ENCODE measurements at regions not wholly inside any gene's neighbourhood (a gene's known extent, or its start where the extent isn't known, plus 50 kb on each side); places are given as distances from the start of the nearest gene placed in this dataset.

- no peak overlapping the region for H3K27ac ChIP-seq (ENCODE audit: low read depth, low read length)
- no peaks in the 10 kb centered on the region for H3K27me3 ChIP-seq (ENCODE audit: insufficient read depth, low read length, poor library complexity)
- no peak overlapping the region for H3K23ac ChIP-seq (ENCODE audit: low read length)
- no peak overlapping the region for H2BK15ac ChIP-seq (replicated peaks; ENCODE audit: low read depth)
- H4K5ac ChIP-seq (ENCODE audit: low read length) = no peak overlapping the region
- H3K79me2 ChIP-seq (ENCODE audit: control insufficient read depth, insufficient read depth, low read length) = no peaks in the 10 kb centered on the region
- no peak overlapping the region for H3K4me3 ChIP-seq (ENCODE audit: low read length)
- no peak overlapping the region for H3K4ac ChIP-seq (ENCODE audit: low read depth, low read length)
- H3K4me2 ChIP-seq (ENCODE audit: low read length) = no peak overlapping the region
- no peaks in the 10 kb centered on the region for H3K79me1 ChIP-seq (ENCODE audit: low read length)
- no peak overlapping the region for H2BK120ac ChIP-seq (ENCODE audit: low read depth, low read length)
- no peak overlapping the region for H3K56ac ChIP-seq (ENCODE audit: low read length)
- no peak for DNase-seq
- no CpG with 5 or more reads among the region's 4 CpGs for WGBS (ENCODE audit: extremely low coverage, insufficient coverage, low lambda C conversion rate)
- no peaks in the 10 kb centered on the region for H3K4me1 ChIP-seq (ENCODE audit: control insufficient read depth, low read depth, low read length)
- no peaks in the 10 kb centered on the region for H3K36me3 ChIP-seq (ENCODE audit: control insufficient read depth, insufficient read depth, low read length)
- H2AK5ac ChIP-seq (ENCODE audit: low read length) = no peak overlapping the region
- no peak overlapping the region for H3K18ac ChIP-seq (ENCODE audit: low read length)
- H4K8ac ChIP-seq (ENCODE audit: low read depth, low read length) = no peak overlapping the region
- H2BK5ac ChIP-seq (ENCODE audit: low read length) = no peak overlapping the region
- no peak overlapping the region for H3K9ac ChIP-seq (ENCODE audit: low read length)
Observed at GRCh38 chr10:130458509-130458908, 322.3 kb downstream of the GLRX3 start.

- Histone ChIP-seq H3K27ac (ENCODE audit: low read depth, low read length) (no peak overlapping the region), H3K4ac (ENCODE audit: low read depth, low read length) (no peak overlapping the region), H3K23ac (ENCODE audit: low read length) (no peak overlapping the region), H3K36me3 (ENCODE audit: control insufficient read depth, insufficient read depth, low read length) (no peaks in the 10 kb centered on the region), H2BK15ac (replicated peaks; ENCODE audit: low read depth) (no peak overlapping the region), H3K4me1 (ENCODE audit: control insufficient read depth, low read depth, low read length) (no peaks in the 10 kb centered on the region), H3K18ac (ENCODE audit: low read length) (no peak overlapping the region), H3K27me3 (ENCODE audit: insufficient read depth, low read length, poor library complexity) (no peaks in the 10 kb centered on the region), H3K9ac (ENCODE audit: low read length) (no peak overlapping the region), H4K5ac (ENCODE audit: low read length) (no peak overlapping the region), H2BK5ac (ENCODE audit: low read length) (no peak overlapping the region), H4K8ac (ENCODE audit: low read depth, low read length) (no peak overlapping the region), H3K4me3 (ENCODE audit: low read length) (no peak overlapping the region), H3K4me2 (ENCODE audit: low read length) (no peak overlapping the region), H3K56ac (ENCODE audit: low read length) (no peak overlapping the region), H2BK120ac (ENCODE audit: low read depth, low read length) (no peak overlapping the region), H2AK5ac (ENCODE audit: low read length) (no peak overlapping the region), H3K79me1 (ENCODE audit: low read length) (no peaks in the 10 kb centered on the region), H3K79me2 (ENCODE audit: control insufficient read depth, insufficient read depth, low read length) (no peaks in the 10 kb centered on the region)
- DNase-seq = no peak
- WGBS (ENCODE audit: extremely low coverage, insufficient coverage, low lambda C conversion rate) = no CpG with 5 or more reads among the region's 4 CpGs
Observed at GRCh38 chr10:130459011-130459410, 322.8 kb downstream of the GLRX3 start.

DNA sequence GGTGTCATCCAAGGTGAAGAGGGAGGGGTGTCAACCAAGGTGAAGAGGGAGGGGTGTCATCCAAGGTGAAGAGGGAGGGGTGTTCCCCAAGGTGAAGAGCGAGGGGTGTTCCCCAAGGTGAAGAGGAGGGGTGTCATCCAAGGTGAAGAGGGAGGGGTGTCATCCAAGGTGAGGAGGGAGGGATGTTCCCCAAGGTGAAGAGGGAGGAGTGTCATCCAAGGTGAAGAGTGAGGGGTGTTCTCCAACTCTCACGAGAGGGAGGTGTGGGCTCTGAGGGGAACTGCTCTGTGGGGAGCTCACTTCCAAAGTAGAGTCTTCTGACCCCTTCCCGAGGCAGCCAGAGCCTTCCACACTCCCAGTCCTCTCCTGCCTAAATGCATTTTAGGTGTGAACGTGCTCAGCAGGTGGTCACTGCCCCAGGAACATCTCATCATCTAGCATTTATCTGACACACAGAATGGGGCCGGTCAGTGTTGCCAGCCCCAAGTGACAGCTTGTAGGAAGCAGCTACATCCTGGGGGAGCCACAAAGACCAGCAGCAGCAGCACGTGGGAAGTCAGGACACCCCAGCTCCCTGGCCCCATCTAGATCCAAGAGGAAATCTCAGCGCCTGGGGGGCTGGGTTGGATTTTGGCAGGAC lies 323.8 kb downstream of the GLRX3 start:
- no peak overlapping the region for H4K5ac ChIP-seq (ENCODE audit: low read length)
- H3K27me3 ChIP-seq (ENCODE audit: insufficient read depth, low read length, poor library complexity) = no peaks in the 10 kb centered on the region
- no CpG with 5 or more reads among the region's 7 CpGs for WGBS (ENCODE audit: extremely low coverage, insufficient coverage, low lambda C conversion rate)
- H3K79me1 ChIP-seq (ENCODE audit: low read length) = no peaks in the 10 kb centered on the region
- peak; percentile 66 for DNase-seq
- no peak overlapping the region for H3K23ac ChIP-seq (ENCODE audit: low read length)
- H2AK5ac ChIP-seq (ENCODE audit: low read length) = no peak overlapping the region
- no peak overlapping the region for H3K4me3 ChIP-seq (ENCODE audit: low read length)
- no peak overlapping the region for H2BK15ac ChIP-seq (replicated peaks; ENCODE audit: low read depth)
- no peak overlapping the region for H4K8ac ChIP-seq (ENCODE audit: low read depth, low read length)
- no peak overlapping the region for H2BK5ac ChIP-seq (ENCODE audit: low read length)
- H3K56ac ChIP-seq (ENCODE audit: low read length) = no peak overlapping the region
- H3K18ac ChIP-seq (ENCODE audit: low read length) = no peak overlapping the region
- no peaks in the 10 kb centered on the region for H3K36me3 ChIP-seq (ENCODE audit: control insufficient read depth, insufficient read depth, low read length)
- no peak overlapping the region for H3K27ac ChIP-seq (ENCODE audit: low read depth, low read length)
- H3K4me1 ChIP-seq (ENCODE audit: control insufficient read depth, low read depth, low read length) = no peaks in the 10 kb centered on the region
- H2BK120ac ChIP-seq (ENCODE audit: low read depth, low read length) = no peak overlapping the region
- no peak overlapping the region for H3K9ac ChIP-seq (ENCODE audit: low read length)
- no peak overlapping the region for H3K4ac ChIP-seq (ENCODE audit: low read depth, low read length)
- H3K79me2 ChIP-seq (ENCODE audit: control insufficient read depth, insufficient read depth, low read length) = no peaks in the 10 kb centered on the region
- no peak overlapping the region for H3K4me2 ChIP-seq (ENCODE audit: low read length)

- no peak overlapping the region for H4K8ac ChIP-seq (ENCODE audit: low read depth, low read length)
- no peak overlapping the region for H2BK15ac ChIP-seq (replicated peaks; ENCODE audit: low read depth)
- H3K56ac ChIP-seq (ENCODE audit: low read length) = no peak overlapping the region
- H3K27ac ChIP-seq (ENCODE audit: low read depth, low read length) = no peak overlapping the region
- no peaks in the 10 kb centered on the region for H3K4me1 ChIP-seq (ENCODE audit: control insufficient read depth, low read depth, low read length)
- H3K27me3 ChIP-seq (ENCODE audit: insufficient read depth, low read length, poor library complexity) = no peaks in the 10 kb centered on the region
- H2BK120ac ChIP-seq (ENCODE audit: low read depth, low read length) = no peak overlapping the region
- H3K36me3 ChIP-seq (ENCODE audit: control insufficient read depth, insufficient read depth, low read length) = no peaks in the 10 kb centered on the region
- H3K9ac ChIP-seq (ENCODE audit: low read length) = no peak overlapping the region
- no peak overlapping the region for H3K18ac ChIP-seq (ENCODE audit: low read length)
- H3K79me2 ChIP-seq (ENCODE audit: control insufficient read depth, insufficient read depth, low read length) = no peaks in the 10 kb centered on the region
- WGBS (ENCODE audit: extremely low coverage, insufficient coverage, low lambda C conversion rate) = no CpG with 5 or more reads among the region's 6 CpGs
- H2BK5ac ChIP-seq (ENCODE audit: low read length) = no peak overlapping the region
- no peak overlapping the region for H3K4me2 ChIP-seq (ENCODE audit: low read length)
- no peak for DNase-seq
- H3K23ac ChIP-seq (ENCODE audit: low read length) = no peak overlapping the region
- no peak overlapping the region for H2AK5ac ChIP-seq (ENCODE audit: low read length)
- no peak overlapping the region for H3K4me3 ChIP-seq (ENCODE audit: low read length)
- no peak overlapping the region for H4K5ac ChIP-seq (ENCODE audit: low read length)
- H3K79me1 ChIP-seq (ENCODE audit: low read length) = no peaks in the 10 kb centered on the region
- no peak overlapping the region for H3K4ac ChIP-seq (ENCODE audit: low read depth, low read length)
Observed at GRCh38 chr10:130461631-130462030, 325.4 kb downstream of the GLRX3 start.

DNA sequence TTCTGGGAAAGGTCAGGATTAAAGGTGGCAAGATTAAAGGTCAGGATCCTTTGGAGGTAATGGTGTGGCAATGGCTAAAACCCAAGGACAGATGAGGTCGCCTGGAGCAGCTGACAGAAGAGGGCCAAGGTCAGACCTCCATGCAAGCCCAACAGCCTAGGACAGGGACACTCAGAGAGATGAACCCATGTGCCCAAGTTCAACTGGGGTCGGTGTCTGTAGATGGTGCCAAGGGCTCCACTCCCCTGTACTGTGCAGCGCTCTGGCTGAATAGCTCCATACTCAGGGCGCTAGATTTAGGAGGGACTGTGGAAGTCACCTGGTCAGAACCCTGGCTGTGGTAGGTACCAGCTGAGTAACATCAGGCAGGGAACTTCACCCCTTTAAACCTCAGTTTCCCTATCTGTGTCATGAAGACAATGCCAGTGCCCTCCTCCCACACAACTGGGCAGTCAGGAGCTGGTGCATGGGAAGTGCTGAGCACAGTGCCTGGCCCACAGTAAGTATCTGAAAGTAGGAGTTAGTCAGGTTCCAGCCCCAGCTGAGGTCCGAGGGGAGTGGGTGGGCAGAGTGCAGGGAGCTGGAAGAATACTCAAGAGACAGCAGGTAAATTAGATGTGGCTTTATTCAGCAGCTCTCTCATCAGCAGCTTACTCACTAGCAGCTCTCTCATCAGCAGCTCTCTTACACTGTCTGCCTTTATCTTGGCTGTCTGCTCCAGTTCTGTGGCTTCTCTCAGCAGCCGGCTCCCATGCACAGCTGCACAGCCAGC lies 327.1 kb downstream of the GLRX3 start:
- Histone ChIP-seq H3K4me2 (ENCODE audit: low read length) (no peak overlapping the region), H3K4me3 (ENCODE audit: low read length) (no peak overlapping the region), H3K18ac (ENCODE audit: low read length) (no peak overlapping the region), H2BK5ac (ENCODE audit: low read length) (no peak overlapping the region), H2BK15ac (replicated peaks; ENCODE audit: low read depth) (no peak overlapping the region), H3K23ac (ENCODE audit: low read length) (no peak overlapping the region), H3K4ac (ENCODE audit: low read depth, low read length) (no peak overlapping the region), H3K56ac (ENCODE audit: low read length) (no peak overlapping the region), H3K27me3 (ENCODE audit: insufficient read depth, low read length, poor library complexity) (no peaks in the 10 kb centered on the region), H3K79me2 (ENCODE audit: control insufficient read depth, insufficient read depth, low read length) (no peaks in the 10 kb centered on the region), H4K8ac (ENCODE audit: low read depth, low read length) (no peak overlapping the region), H3K9ac (ENCODE audit: low read length) (no peak overlapping the region), H3K4me1 (ENCODE audit: control insufficient read depth, low read depth, low read length) (no peaks in the 10 kb centered on the region), H2BK120ac (ENCODE audit: low read depth, low read length) (no peak overlapping the region), H3K27ac (ENCODE audit: low read depth, low read length) (no peak overlapping the region), H3K36me3 (ENCODE audit: control insufficient read depth, insufficient read depth, low read length) (no peaks in the 10 kb centered on the region), H4K5ac (ENCODE audit: low read length) (no peak overlapping the region), H3K79me1 (ENCODE audit: low read length) (no peaks in the 10 kb centered on the region), H2AK5ac (ENCODE audit: low read length) (no peak overlapping the region)
- no peak for DNase-seq
- no CpG with 5 or more reads among the region's 6 CpGs for WGBS (ENCODE audit: extremely low coverage, insufficient coverage, low lambda C conversion rate)

All from mesendoderm (in vitro differentiated cells).